ENCODE measurements at regions not wholly inside any gene's neighbourhood (a gene's known extent, or its start where the extent isn't known, plus 50 kb on each side); places are given as distances from the start of the nearest gene placed in this dataset.

DNA sequence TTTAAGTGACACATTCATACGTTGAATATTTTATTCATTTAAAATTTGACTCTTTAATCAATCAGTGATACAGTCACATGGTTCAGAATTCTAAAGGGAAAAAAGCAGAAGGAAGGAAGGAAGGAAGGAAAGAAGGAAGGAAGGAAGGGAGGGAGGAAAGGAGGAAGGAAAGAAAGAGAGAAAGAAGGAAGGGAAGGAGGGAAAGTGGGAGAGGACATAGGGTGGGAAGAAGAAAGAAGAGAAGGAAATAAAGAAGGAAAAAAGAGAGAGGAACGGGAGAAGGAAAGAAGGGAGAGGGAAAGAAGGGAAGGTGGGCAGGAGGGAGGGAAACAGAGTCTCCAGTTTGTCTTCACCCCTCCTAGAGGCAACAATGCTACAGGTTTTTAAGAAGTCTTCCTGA, 518.6 kb downstream of the MIAT start:
- no peak for DNase-seq (ENCODE audit: low spot score)

GRCh38 chr22:27179161-27179560, 521.8 kb downstream of the MIAT start:
- DNase-seq (ENCODE audit: low spot score), result no peak

GRCh38 chr22:27181537-27181936, 524.1 kb downstream of the MIAT start:
- no peak for DNase-seq (ENCODE audit: low spot score)

DNA sequence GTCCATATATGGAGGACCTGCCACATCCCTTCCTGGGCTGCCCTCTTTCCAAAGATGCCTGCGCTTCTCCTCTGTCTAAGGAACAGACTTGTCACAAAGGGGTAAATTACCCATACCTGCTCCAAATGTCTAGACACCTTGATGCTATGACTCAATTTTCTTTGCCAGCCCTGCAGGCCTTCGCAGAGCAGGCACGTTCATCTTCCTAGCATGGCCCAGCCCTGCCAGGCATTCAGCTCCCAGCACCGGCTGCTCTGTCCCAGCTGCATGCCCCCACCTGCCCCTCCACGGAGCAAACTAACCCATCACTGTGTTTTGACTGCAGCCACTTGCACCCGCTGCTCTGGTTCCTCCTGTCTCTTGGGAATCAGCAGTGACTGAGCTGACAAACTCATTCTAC, 526.1 kb downstream of the MIAT start:
- DNase-seq (ENCODE audit: low spot score), result no peak

DNA sequence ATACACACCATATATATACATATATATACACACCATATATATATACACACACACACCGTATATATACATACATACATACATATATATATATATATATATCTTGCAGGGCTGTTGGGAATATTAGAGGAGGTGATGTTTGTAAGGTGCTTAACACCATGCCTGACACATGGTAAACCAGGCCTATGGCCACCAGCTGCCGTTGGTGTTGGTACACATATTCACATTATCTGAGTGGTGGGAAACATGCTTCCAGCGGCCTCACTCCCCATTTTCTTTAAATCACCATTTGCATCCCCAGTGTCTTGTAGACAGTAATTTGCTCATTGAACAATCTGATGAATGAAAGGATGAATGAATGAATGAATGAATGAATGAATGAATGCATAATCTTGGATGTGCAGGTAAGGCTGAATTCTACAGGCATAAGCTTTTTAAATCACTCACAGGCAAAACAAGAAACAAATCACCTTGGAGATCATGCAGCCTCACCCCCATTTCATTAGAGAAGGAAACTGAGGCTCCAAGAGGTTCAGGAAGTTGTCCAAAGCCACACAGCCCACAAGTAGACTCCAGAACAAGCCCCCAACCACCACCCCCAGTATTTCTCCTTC, 527.8 kb downstream of the MIAT start:
- no peak for DNase-seq (ENCODE audit: low spot score)

DNA sequence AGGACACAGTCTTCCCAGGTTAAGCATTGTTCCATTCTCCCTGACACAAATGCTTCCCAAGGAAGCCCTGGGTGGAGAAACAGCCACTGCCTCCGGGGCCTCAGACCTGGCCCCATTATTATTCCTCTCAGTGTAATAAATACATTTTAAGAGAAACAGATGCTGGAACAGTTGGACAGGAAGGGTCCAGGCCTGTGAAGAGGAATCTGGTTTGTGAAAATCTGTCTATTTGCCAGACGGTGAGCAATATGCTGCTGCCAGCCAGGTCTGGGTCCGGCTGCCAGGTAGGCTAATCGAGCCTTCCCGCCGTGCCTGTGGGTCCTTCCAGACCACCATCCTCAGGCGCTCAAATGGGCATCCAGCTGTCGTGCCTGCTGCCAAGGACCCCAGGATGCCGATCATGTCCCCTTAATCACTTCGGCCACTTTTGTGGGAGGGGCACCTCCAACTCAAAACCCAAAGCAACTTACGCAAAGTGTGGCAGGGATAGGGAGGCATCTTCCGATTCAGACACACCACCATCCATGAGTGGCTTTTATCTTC, 528.4 kb downstream of the MIAT start:
- DNase-seq (ENCODE audit: low spot score), result no peak

- no peak for DNase-seq (ENCODE audit: low spot score)
Observed at GRCh38 chr22:27186643-27187042, 529.3 kb downstream of the MIAT start.

DNA sequence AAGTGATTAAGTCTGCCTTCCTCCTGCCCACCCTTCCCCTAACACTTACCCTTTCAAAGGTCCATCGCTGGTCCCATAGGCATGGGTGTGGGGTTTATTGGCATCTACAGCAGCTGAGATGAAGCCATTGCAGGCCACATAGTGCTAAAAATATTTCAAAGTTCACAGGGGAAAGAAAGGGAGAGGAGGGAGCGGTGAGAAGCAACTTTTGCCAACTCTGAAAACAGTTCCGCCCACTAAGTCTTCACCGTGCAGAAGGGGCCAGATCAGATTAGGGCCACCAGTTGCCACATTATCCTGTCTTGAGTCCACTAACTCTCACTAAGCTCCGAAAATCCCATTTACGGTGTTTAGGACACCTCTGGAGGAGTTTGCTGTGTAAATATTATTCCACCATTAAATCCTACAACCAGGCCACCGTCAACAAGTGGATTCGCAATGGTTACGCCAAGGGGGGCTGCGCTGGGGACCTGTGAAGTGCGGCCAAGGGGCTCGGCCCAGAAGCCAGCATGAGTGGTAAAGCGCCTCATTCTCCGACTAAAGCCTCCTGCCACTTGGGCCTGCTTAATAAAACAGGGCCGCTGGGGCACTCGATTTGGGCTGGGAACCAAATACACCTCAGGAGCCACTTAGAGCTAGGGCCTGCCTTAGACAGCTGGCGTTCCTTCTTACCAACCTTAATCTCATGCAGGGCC, 534.9 kb downstream of the MIAT start:
- DNase-seq (ENCODE audit: low spot score), result no peak

DNA sequence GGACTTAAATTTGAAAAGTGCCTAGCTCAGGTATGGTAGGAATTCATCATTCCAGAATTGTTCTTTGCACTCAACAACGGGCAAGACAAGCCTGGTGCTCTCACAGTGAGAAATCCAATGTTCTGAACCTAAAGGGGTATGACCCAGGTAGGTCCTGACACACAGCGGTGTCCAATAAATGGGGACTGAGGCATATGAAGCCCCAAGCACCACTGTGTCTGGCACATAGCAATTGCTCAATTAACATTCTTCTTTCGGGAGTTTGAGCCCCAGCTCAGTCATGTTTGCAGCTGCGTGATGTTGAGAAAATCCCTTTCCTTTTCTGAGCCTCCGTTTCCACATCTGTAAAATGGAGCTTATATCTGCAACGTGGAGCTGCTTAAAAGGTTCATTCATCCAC, 535.8 kb downstream of the MIAT start:
- no peak for DNase-seq (ENCODE audit: low spot score)

- no peak for DNase-seq (ENCODE audit: low spot score)
Observed at GRCh38 chr22:27193636-27194035, 536.2 kb downstream of the MIAT start.

DNA sequence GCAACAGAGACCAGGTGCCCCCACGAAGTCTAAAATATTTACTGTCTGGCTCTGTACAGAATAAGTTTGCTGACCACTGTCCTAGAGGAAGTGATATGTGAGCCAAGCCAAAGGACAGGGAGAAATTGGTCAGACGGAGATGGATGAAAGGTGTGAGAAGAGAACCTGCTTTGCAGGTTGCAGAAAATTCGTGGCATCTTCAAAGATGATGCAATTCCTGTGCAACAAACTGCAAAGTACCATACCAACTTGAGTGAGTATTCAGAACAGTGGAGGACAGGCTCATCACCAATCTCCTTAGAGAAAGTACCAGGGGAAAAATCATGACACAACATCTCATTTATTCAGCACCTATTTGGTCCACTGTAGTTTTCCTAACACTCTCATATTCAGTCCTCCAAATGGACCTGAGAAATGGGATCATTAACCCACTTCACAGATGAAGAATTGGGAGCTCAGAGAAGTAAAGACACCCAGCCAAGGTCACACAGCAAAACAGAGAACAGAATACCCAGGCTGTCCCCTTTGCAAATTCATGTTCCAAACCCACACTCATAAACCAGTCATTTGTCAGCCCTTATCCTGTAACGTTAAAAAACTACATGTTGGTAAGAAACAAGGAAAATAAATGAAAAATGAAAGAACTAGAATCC, 536.8 kb downstream of the MIAT start:
- no peak for DNase-seq (ENCODE audit: low spot score)

- no peak for DNase-seq (ENCODE audit: low spot score)
Observed at GRCh38 chr22:27195094-27195493, 537.7 kb downstream of the MIAT start.

DNA sequence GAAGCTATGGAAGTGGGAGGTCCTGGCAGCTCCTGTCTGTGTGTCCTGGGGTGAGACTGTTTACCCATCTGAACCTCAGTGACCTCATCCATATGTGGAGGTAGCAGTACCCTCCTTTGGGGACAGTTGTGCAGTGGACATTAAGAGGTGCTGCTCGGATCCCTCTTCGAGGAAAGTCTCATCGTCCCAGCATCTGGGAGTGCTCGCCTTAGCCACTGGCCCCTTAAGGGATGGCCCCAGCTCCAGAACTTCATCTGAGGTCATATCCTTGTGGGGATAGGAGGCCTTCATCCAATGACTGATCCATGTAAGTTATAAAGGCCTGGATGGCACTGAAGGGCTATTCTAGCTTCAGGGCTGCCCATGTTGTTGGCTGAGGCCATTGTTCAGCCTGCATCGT, 538.1 kb downstream of the MIAT start:
- no peak for DNase-seq (ENCODE audit: low spot score)

GRCh38 chr22:27196606-27197005, 539.2 kb downstream of the MIAT start:
- DNase-seq (ENCODE audit: low spot score), result no peak

DNA sequence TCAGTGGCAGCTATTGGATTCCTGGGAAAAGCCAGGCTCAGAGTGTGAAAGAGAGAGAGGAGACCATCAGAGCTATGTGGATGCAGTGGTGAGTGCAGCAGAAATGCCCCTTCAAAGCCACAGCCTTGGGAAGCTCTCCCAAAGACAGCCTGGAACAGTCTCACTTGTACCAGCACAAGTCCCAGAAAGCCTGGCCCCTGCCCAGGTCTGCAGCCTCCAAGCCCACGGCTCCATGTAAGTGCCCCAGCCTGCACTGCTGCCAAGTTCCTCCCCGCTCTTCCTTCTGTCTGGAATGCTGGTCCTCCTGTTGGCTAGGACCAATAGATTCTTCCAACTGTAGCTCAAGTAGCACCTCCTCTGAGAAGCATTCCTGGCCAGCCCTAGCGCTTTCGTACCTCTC, 539.7 kb downstream of the MIAT start:
- DNase-seq (ENCODE audit: low spot score), result no peak

- no peak for DNase-seq (ENCODE audit: low spot score)
Observed at GRCh38 chr22:27197618-27198017, 540.2 kb downstream of the MIAT start.

DNA sequence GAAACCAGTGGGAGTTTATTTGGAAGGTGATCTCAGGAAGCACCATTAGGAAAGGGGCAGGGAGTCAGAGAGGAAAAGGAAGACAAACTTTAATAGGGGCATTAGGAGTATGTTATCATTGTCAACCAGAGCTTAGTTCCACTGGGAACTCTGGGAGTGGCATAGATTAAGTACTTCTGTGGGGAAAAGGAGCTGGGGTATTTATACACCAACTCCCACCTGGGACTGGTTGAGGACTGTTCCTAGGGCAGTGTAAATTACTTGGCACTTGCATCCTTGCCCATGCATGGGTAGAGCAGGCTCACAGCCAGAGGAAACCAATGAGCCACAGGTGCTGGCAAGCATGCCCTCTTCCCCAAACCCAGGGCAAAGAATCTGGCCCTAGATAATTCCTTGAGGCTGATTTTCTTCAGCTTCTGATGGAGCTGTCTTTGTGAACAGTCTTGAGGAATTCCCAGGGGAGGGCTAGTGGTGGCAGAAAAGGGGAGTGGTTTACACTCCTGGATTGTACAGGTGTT, 541.2 kb downstream of the MIAT start:
- no peak for DNase-seq (ENCODE audit: low spot score)

GRCh38 chr22:27199354-27199753, 542.0 kb downstream of the MIAT start:
- no peak for DNase-seq (ENCODE audit: low spot score)

DNA sequence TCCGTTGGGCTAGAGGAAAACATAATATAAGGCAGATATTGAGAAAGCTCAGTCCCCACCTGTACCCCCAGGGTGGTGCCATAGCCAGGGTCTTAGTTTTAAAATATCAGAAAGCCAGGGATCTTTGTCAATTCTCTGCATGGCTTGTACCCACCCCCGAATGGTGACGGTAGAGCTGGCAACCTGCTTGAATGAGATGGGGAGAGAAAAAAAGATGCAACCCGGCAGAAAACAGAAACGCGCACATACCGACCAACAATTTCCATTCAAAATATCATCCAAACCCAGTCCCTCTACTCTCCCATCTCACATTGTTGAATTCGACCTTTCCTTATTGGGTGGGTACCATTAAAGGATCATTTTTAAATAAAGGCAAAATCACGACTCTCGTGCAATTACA, 543.9 kb downstream of the MIAT start:
- DNase-seq (ENCODE audit: low spot score), result no peak

GRCh38 chr22:27201741-27202140, 544.4 kb downstream of the MIAT start:
- no peak for DNase-seq (ENCODE audit: low spot score)

DNA sequence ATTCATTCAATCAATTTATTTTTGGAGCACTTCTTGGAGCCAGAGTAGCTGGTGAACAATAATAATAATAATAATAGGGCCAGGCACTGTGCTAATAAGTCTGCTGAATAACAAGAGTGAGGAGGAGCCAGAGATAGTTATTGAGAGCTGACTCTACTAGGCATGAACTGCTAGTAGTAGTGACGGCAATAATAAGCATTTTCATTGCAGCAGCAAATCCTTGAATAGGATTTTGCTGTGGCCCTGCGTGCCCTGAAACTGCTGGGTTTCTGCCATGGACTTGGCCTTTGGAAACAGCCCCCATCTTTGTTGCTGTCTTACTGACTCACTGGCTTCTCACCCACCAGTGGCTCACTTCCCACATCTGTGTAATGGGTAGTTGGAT, 545.9 kb downstream of the MIAT start:
- DNase-seq (ENCODE audit: low spot score), result no peak

DNA sequence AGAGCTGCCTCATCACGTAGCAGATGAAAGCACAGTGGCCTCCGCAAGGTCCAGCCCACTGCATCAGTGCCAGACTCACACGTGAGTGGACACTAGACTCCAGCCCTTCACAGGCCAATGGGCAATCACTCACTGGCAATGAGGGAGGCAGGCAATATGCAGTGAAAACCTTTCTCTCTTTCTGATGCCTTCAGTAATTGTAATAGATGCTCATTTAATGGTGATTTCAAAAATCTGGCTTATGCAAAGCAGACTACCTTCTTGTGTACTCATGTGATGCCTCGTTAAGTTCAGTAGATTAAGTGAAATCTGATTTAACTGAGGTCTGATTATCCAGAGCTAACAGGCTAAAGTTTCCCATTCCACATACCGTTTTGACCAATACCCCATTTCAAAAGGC, 546.9 kb downstream of the MIAT start:
- no peak for DNase-seq (ENCODE audit: low spot score)

GRCh38 chr22:27204817-27205216, 547.4 kb downstream of the MIAT start:
- DNase-seq (ENCODE audit: low spot score), result no peak
